CD8-positive, alpha-beta memory T cell (primary cell): ENCODE measurements at regions not wholly inside any gene's neighbourhood (a gene's known extent, or its start where the extent isn't known, plus 50 kb on each side); places are given as distances from the start of the nearest gene placed in this dataset.

Experiments used
- CTCF ChIA-PET: fragments of 350-600 bp; sonication (Branson Sonifier 250); formaldehyde crosslinking; loops from one replicate; lab custom pipeline; 2021; ENCODE audit warnings: antibody characterized with exemption; lab: Charles Lee
- POLR2A ChIA-PET: fragments of 350-600 bp; sonication (Branson Sonifier 250); formaldehyde crosslinking; loops from one replicate; lab custom pipeline; 2021; ENCODE audit warnings: antibody characterized with exemption; lab: Charles Lee
- DNase-seq, 5 donors: peaks; one replicate each; pipeline versions ENCODE4 v3.0.0 to v3.0.0-alpha.2; 2020 to 2022; ENCODE audit warnings: mixed read lengths in 1 of 5
- H3K27ac ChIP-seq: one replicate; pipeline ENCODE4 v1.7.0; 2013; ENCODE audit warnings: low read depth, mild to moderate bottlenecking, low read length, moderate library complexity
- H3K27me3 ChIP-seq: 2 replicates; pipeline ENCODE4 v1.7.0; 2013; ENCODE audit warnings: low read length, mild to moderate bottlenecking; ENCODE audit not compliant: insufficient read depth, poor library complexity, severe bottlenecking
- H3K36me3 ChIP-seq: 2 replicates; pipeline ENCODE4 v1.7.0; 2013; ENCODE audit warnings: mild to moderate bottlenecking, low read length, moderate library complexity; ENCODE audit not compliant: insufficient read depth
- H3K4me1 ChIP-seq: 2 replicates; pipeline ENCODE4 v1.7.0; 2013; ENCODE audit warnings: mild to moderate bottlenecking, low read length, moderate library complexity; ENCODE audit not compliant: insufficient read depth
- H3K4me3 ChIP-seq: 2 replicates; pipeline ENCODE4 v1.7.0; 2013; ENCODE audit warnings: mild to moderate bottlenecking, low read length
- H3K9me3 ChIP-seq: 2 replicates; pipeline ENCODE4 v1.7.0; 2013; ENCODE audit warnings: mild to moderate bottlenecking, low read length
- H3K27ac Mint-ChIP-seq, 8 donors: one replicate each; pipeline ENCODE4 v1.8.0; 2020 to 2021; ENCODE audit warnings: mixed read lengths in 8 of 8, mild to moderate bottlenecking in 6 of 8, inconsistent platforms in 3 of 8, moderate library complexity in 3 of 8
- H3K27me3 Mint-ChIP-seq, 2 donors: one replicate each; pipeline ENCODE4 v1.8.0; 2020 to 2021; ENCODE audit warnings: mixed read lengths in 2 of 2, mild to moderate bottlenecking in 1 of 2, moderate library complexity in 1 of 2
- H3K36me3 Mint-ChIP-seq, 3 donors: one replicate each; pipeline ENCODE4 v1.8.0; 2020 to 2021; ENCODE audit warnings: mixed read lengths in 3 of 3, inconsistent platforms in 1 of 3, mild to moderate bottlenecking in 1 of 3
- H3K4me1 Mint-ChIP-seq, 3 donors: one replicate each; pipeline ENCODE4 v1.8.0; 2020 to 2021; ENCODE audit warnings: mixed read lengths in 3 of 3, inconsistent platforms in 1 of 3, mild to moderate bottlenecking in 1 of 3
- H3K4me3 Mint-ChIP-seq, 7 donors: one replicate each; pipeline ENCODE4 v1.8.0; 2020 to 2021; ENCODE audit warnings: mixed read lengths in 7 of 7, mild to moderate bottlenecking in 6 of 7, moderate library complexity in 4 of 7, inconsistent platforms in 2 of 7
- H3K9me3 Mint-ChIP-seq, 5 donors: one replicate each; pipeline ENCODE4 v1.8.0; 2020 to 2022; ENCODE audit warnings: mixed read lengths in 5 of 5, mild to moderate bottlenecking in 3 of 5, moderate library complexity in 2 of 5, inconsistent platforms in 1 of 5

DNA sequence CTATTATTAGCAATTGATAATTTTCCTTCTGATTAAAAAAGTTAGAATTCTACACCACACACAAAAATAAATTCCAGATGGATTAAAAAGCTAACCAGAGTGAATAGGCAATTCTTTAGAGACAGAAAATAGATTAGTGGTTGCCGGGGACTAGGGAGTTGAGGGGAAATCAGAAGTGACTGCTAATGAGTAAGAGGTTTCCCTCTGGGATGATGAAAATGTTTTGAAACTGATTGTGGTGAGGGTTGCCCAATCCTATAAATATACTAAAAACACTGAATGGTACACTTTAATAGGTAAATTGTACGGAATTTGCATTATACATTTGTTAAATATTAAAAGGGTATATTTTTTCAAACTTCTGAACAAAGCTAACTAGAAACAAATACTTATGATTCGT, 214.9 kb downstream of the GPAM start:
- H3K27ac Mint-ChIP-seq, result no peak overlapping the region
- no peak for DNase-seq
- peaks cover 0 to 2% (median 0%) of the 10 kb centered on the region in 5 donors for H3K9me3 Mint-ChIP-seq
- no peaks in the 10 kb centered on the region for H3K4me1 Mint-ChIP-seq
- CTCF ChIA-PET, result no interaction called here
- no peak overlapping the region for H3K27ac ChIP-seq
- no peaks in the 10 kb centered on the region for H3K9me3 ChIP-seq
- POLR2A ChIA-PET, result no interaction called here
- H3K36me3 Mint-ChIP-seq, result no peaks in the 10 kb centered on the region
- no peaks in the 10 kb centered on the region for H3K36me3 ChIP-seq
- H3K4me3 ChIP-seq, result no peak overlapping the region
- no peak overlapping the region for H3K4me3 Mint-ChIP-seq
- no peaks in the 10 kb centered on the region for H3K4me1 ChIP-seq
- peaks cover 0 to 2% of the 10 kb centered on the region in 2 donors for H3K27me3 Mint-ChIP-seq
- no peaks in the 10 kb centered on the region for H3K27me3 ChIP-seq

DNA sequence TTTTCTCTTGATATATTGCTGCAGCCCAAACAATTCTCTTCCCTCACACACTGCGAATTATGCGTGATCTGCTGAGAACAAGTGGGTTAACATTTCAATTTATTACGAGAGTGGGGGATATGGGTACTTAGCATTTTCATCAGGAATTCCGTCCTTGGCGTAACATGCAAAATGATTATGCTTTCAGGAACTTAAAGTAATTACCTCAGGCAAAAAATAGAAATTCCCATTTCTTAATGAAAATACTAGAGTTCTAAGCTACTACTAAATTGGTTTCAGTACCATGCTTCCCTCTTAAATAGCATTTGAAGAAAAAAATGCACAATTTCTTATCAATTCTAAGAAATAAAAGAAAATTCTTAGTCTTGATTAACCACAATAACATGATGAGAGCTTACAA, 213.5 kb downstream of the GPAM start:
- ChIA-PET POLR2A (no interaction called here), CTCF (no interaction called here)
- H3K4me1 ChIP-seq, result no peaks in the 10 kb centered on the region
- Mint-ChIP-seq H3K27me3 (peaks cover 0 to 7% of the 10 kb centered on the region in 2 donors), H3K9me3 (peaks cover 0 to 2% (median 0%) of the 10 kb centered on the region in 5 donors), H3K4me1 (no peaks in the 10 kb centered on the region), H3K4me3 (no peak overlapping the region), H3K27ac (no peak overlapping the region), H3K36me3 (no peaks in the 10 kb centered on the region)
- H3K36me3 ChIP-seq, result no peaks in the 10 kb centered on the region
- no peaks in the 10 kb centered on the region for H3K27me3 ChIP-seq
- no peak overlapping the region for H3K27ac ChIP-seq
- DNase-seq, result no peak
- no peak overlapping the region for H3K4me3 ChIP-seq
- H3K9me3 ChIP-seq, result no peaks in the 10 kb centered on the region

DNA sequence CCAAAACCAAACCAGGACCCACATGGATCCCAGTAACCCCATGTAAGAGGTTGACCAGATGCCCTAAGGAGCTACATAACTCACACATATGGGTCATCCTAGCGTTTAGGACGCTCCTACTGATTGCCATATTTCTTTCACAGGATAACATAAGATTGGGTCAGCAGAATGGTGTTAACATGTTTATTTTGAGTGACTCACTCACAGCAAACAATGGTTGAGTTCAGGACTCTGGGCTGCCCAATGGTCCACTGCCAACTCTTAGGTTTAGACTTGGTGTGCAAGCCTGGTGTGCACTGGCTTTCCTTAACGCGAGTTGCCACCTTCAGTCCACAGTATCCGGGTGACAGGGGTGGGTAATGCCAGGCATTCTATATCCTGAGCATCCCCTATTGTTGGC, 211.5 kb downstream of the GPAM start:
- DNase-seq, result no peak
- Histone ChIP-seq H3K27ac (no peak overlapping the region), H3K4me3 (no peak overlapping the region), H3K27me3 (no peaks in the 10 kb centered on the region), H3K36me3 (no peaks in the 10 kb centered on the region), H3K4me1 (no peaks in the 10 kb centered on the region), H3K9me3 (no peaks in the 10 kb centered on the region)
- ChIA-PET POLR2A (no interaction called here), CTCF (no interaction called here)
- Mint-ChIP-seq H3K27ac (no peak overlapping the region), H3K36me3 (no peaks in the 10 kb centered on the region), H3K27me3 (peaks cover 0 to 7% of the 10 kb centered on the region in 2 donors), H3K4me3 (no peak overlapping the region), H3K9me3 (peaks cover 0 to 2% (median 0%) of the 10 kb centered on the region in 5 donors), H3K4me1 (no peaks in the 10 kb centered on the region)

DNA sequence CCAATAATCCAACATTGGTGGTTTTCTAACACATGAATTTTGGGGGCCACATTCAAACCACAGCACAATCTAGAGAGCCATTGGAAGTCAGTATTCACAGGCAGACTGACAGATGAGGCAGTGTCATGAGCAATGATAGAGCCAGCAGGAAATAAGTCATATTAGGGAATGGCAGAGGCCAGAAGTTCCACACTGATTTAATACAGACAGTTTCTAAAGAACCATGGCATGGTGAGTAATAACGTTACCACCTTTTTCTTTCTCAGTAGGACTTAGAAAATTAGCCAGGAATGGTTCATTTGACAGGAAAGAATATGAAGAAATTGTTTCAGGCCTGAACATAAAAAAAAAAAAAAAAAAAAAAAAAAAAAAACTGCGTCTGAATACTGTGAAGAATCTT, 210.3 kb downstream of the GPAM start:
- no peaks in the 10 kb centered on the region for H3K4me1 ChIP-seq
- peaks cover 0 to 2% (median 0%) of the 10 kb centered on the region in 5 donors for H3K9me3 Mint-ChIP-seq
- no peaks in the 10 kb centered on the region for H3K27me3 ChIP-seq
- no peak for DNase-seq
- no peaks in the 10 kb centered on the region for H3K4me1 Mint-ChIP-seq
- H3K36me3 ChIP-seq, result no peaks in the 10 kb centered on the region
- no peaks in the 10 kb centered on the region for H3K9me3 ChIP-seq
- H3K4me3 Mint-ChIP-seq, result no peak overlapping the region
- CTCF ChIA-PET, result no interaction called here
- no peaks in the 10 kb centered on the region for H3K36me3 Mint-ChIP-seq
- no peak overlapping the region for H3K4me3 ChIP-seq
- POLR2A ChIA-PET, result no interaction called here
- peaks cover 0 to 5% of the 10 kb centered on the region in 2 donors for H3K27me3 Mint-ChIP-seq
- no peak overlapping the region for H3K27ac Mint-ChIP-seq
- no peak overlapping the region for H3K27ac ChIP-seq

DNA sequence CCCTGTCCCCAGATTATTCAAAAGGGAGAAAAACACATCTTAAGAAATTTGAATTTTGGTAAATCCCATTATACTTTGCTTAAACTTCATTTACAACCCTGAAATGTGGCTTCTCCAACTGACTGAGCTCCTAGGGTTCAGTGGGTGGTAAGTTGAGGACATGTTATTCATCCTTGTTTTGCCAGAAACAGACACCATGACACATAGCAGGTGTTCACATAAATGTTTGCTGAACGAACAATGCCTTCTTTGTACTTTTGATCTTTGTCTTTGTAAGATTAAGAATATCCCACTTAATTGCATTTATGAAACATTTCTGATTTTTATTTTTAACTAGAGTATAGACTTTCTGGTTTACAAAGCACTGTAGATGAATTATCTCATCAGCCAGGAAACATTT, 209.7 kb downstream of the GPAM start:
- Histone ChIP-seq H3K36me3 (no peaks in the 10 kb centered on the region), H3K4me3 (no peak overlapping the region), H3K27me3 (no peaks in the 10 kb centered on the region), H3K4me1 (no peaks in the 10 kb centered on the region), H3K9me3 (no peaks in the 10 kb centered on the region), H3K27ac (no peak overlapping the region)
- Mint-ChIP-seq H3K27ac (no peak overlapping the region), H3K9me3 (peaks cover 0 to 2% (median 0%) of the 10 kb centered on the region in 5 donors), H3K4me1 (no peaks in the 10 kb centered on the region), H3K36me3 (no peaks in the 10 kb centered on the region), H3K27me3 (peaks cover 0 to 5% of the 10 kb centered on the region in 2 donors), H3K4me3 (no peak overlapping the region)
- POLR2A ChIA-PET, result no interaction called here
- CTCF ChIA-PET, result no interaction called here
- DNase-seq, result no peak

DNA sequence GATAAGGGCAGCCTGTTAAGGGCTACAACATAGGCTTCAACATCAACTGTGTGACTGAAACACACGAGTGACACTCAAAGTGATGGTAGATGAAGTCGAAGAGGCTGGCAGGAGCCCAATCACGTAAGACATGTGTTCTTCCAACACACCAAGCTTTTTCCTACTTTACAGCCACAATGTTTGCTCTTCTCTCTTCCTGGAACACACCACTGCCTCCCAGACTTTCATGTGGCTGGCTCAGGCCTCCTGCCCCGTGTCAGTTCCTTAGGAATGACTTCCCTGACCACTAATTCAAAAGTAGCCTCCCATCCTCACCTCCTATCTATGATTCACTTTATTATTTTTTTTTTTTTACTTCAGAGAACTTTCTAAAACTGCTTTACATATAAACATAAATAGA, 209.2 kb downstream of the GPAM start:
- Histone ChIP-seq H3K27ac (no peak overlapping the region), H3K4me3 (no peak overlapping the region), H3K9me3 (no peaks in the 10 kb centered on the region), H3K4me1 (no peaks in the 10 kb centered on the region), H3K36me3 (no peaks in the 10 kb centered on the region), H3K27me3 (no peaks in the 10 kb centered on the region)
- Mint-ChIP-seq H3K36me3 (no peaks in the 10 kb centered on the region), H3K27ac (no peak overlapping the region), H3K27me3 (peaks cover 0 to 5% of the 10 kb centered on the region in 2 donors), H3K9me3 (peaks cover 0 to 2% (median 0%) of the 10 kb centered on the region in 5 donors), H3K4me1 (no peaks in the 10 kb centered on the region), H3K4me3 (no peak overlapping the region)
- no peak for DNase-seq
- ChIA-PET CTCF (no interaction called here), POLR2A (no interaction called here)

DNA sequence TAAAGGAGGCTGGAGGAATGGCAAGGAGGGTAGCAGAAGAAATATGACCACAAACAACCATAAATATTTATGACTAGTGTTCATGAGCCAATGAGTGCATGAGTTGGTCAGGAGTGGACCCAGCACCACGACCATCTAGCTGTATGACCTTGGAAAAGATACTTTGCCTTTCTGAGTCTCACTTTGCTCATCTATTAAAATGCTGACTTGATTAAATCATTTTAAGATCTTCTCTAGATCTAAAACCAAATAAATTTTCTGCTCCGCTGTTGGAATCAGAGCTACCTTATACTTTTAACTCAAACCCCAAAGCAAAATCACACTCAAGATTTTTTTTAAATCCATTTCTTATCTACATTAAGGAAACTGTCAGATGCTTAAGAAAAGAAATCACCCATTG, 207.0 kb downstream of the GPAM start:
- Histone ChIP-seq H3K27ac (no peak overlapping the region), H3K36me3 (no peaks in the 10 kb centered on the region), H3K4me1 (no peaks in the 10 kb centered on the region), H3K9me3 (no peaks in the 10 kb centered on the region), H3K4me3 (no peak overlapping the region), H3K27me3 (no peaks in the 10 kb centered on the region)
- ChIA-PET POLR2A (no interaction called here), CTCF (no interaction called here)
- H3K4me1 Mint-ChIP-seq, result no peaks in the 10 kb centered on the region
- H3K9me3 Mint-ChIP-seq, result peaks cover 0 to 2% (median 0%) of the 10 kb centered on the region in 5 donors
- H3K27ac Mint-ChIP-seq, result no peak overlapping the region
- no peak for DNase-seq
- H3K27me3 Mint-ChIP-seq, result peaks cover 0 to 5% of the 10 kb centered on the region in 2 donors
- no peaks in the 10 kb centered on the region for H3K36me3 Mint-ChIP-seq
- H3K4me3 Mint-ChIP-seq, result no peak overlapping the region

DNA sequence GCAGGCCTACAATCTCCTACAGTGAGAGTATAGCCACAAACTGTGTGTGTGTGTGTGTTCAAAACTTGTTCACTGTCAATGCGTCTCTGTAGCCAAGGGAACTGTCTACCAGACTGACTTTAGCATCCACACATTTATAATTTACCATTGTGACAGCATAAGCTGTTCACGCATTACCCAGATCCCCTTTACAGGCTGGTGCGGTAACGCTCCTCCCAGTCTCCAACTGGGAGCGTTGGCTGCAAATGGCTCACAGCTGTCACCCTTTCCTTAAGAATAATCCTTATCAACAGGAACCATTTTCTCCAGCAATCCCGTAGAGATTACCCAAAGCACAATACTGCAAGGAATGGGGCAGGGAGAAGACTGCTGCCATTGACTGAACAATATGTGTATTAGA, 199.5 kb downstream of the GPAM start:
- peaks cover 0 to 5% of the 10 kb centered on the region in 2 donors for H3K27me3 Mint-ChIP-seq
- no peaks in the 10 kb centered on the region for H3K36me3 ChIP-seq
- POLR2A ChIA-PET, result no interaction called here

DNA sequence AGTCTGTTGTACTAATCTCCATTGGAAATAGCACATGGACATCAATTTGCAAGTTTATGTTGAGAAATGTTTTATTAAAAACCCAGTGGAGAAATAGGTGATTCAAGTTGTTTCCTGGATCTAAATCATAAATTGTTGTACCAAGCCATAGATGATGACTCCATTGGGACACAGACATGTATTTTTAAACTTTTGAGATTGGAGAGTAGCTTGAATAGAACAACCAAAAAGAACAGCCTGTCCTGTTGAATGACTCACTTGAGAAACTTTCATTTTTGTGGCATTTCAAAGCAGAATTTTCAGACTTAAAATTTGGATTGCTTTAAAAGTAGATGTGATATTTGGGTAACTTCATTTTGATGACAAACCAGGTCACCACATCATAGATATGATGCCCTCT, 197.5 kb downstream of the GPAM start:
- H3K27ac Mint-ChIP-seq, result no peak overlapping the region
- H3K27me3 ChIP-seq, result no peaks in the 10 kb centered on the region
- H3K27ac ChIP-seq, result no peak overlapping the region
- ChIA-PET POLR2A (no interaction called here), CTCF (no interaction called here)
- H3K4me3 Mint-ChIP-seq, result no peak overlapping the region
- no peaks in the 10 kb centered on the region for H3K36me3 Mint-ChIP-seq
- DNase-seq, result no peak
- no peaks in the 10 kb centered on the region for H3K4me1 ChIP-seq
- H3K9me3 ChIP-seq, result no peaks in the 10 kb centered on the region
- no peak overlapping the region for H3K4me3 ChIP-seq
- no peaks in the 10 kb centered on the region for H3K36me3 ChIP-seq
- peaks cover 0 to 11% of the 10 kb centered on the region in 2 donors for H3K27me3 Mint-ChIP-seq
- H3K9me3 Mint-ChIP-seq, result peaks cover 0 to 2% (median 0%) of the 10 kb centered on the region in 5 donors
- H3K4me1 Mint-ChIP-seq, result no peaks in the 10 kb centered on the region

More for the DNA sequence above, 199.5 kb downstream of the GPAM start:
- Mint-ChIP-seq H3K27ac (no peak overlapping the region), H3K4me1 (no peaks in the 10 kb centered on the region), H3K4me3 (no peak overlapping the region), H3K9me3 (peaks cover 0 to 2% (median 0%) of the 10 kb centered on the region in 5 donors), H3K36me3 (no peaks in the 10 kb centered on the region)
- DNase-seq, result no peak
- CTCF ChIA-PET, result no interaction called here
- no peak overlapping the region for H3K4me3 ChIP-seq
- no peaks in the 10 kb centered on the region for H3K9me3 ChIP-seq
- no peaks in the 10 kb centered on the region for H3K27me3 ChIP-seq
- H3K4me1 ChIP-seq, result no peaks in the 10 kb centered on the region
- no peak overlapping the region for H3K27ac ChIP-seq
